GM23338 (cell line): ENCODE measurements at regions not wholly inside any gene's neighbourhood (a gene's known extent, or its start where the extent isn't known, plus 50 kb on each side); places are given as distances from the start of the nearest gene placed in this dataset.

Source experiments
- ATAC-seq: fragments of 200-7000 bp; cut with Tn5 transposase; 3 replicates; pipeline ENCODE4 v1.9.1; 2020
- DNase-seq: peaks from one replicate; pipeline ENCODE4 v3.0.0-alpha.2; 2015; ENCODE audit warnings: low spot score
- H2AFZ ChIP-seq: fragments of 200-600 bp; sonication (generic); 2 replicates; pipeline ENCODE4 v1.8.0; 2016; ENCODE audit warnings: antibody characterized with exemption, mild to moderate bottlenecking, moderate library complexity
- H3F3A ChIP-seq: fragments of 200-600 bp; sonication (generic); replicated peaks from 2 replicates; pipeline ENCODE4 v1.8.0; 2017; ENCODE audit warnings: antibody characterized with exemption, mixed run types, low read depth
- H3K27ac ChIP-seq: fragments of 200-600 bp; sonication (generic); 2 replicates; pipeline ENCODE4 v1.6.1; 2016; ENCODE audit warnings: low read depth
- H3K27me3 ChIP-seq: fragments of 200-600 bp; sonication (generic); 2 replicates; pipeline ENCODE4 v1.8.0; 2016; ENCODE audit warnings: mild to moderate bottlenecking, mixed run types, moderate library complexity; ENCODE audit not compliant: insufficient read depth
- H3K36me3 ChIP-seq: fragments of 200-600 bp; sonication (generic); 2 replicates; pipeline ENCODE4 v1.8.0; 2016; ENCODE audit warnings: mild to moderate bottlenecking; ENCODE audit not compliant: insufficient read depth
- H3K4me1 ChIP-seq: fragments of 200-600 bp; sonication (generic); 2 replicates; pipeline ENCODE4 v1.8.0; 2016; ENCODE audit warnings: mild to moderate bottlenecking, moderate library complexity; ENCODE audit not compliant: insufficient read depth
- H3K4me2 ChIP-seq: fragments of 200-600 bp; sonication (generic); 2 replicates; pipeline ENCODE4 v1.7.1; 2017; ENCODE audit warnings: mixed run types
- H3K4me3 ChIP-seq: fragments of 200-600 bp; sonication (generic); 2 replicates; pipeline ENCODE4 v1.6.1; 2016; ENCODE audit warnings: mixed run types
- H3K79me2 ChIP-seq: fragments of 200-600 bp; sonication (generic); replicated peaks from 2 replicates; pipeline ENCODE4 v1.8.0; 2017; ENCODE audit warnings: mild to moderate bottlenecking; ENCODE audit not compliant: insufficient read depth
- H3K9me2 ChIP-seq: fragments of 200-600 bp; sonication (generic); 2 replicates; pipeline ENCODE4 v1.8.0; 2017; ENCODE audit not compliant: insufficient read depth
- H4K20me1 ChIP-seq: fragments of 200-600 bp; sonication (generic); replicated peaks from 2 replicates; pipeline ENCODE4 v1.8.0; 2017; ENCODE audit warnings: mild to moderate bottlenecking; ENCODE audit not compliant: insufficient read depth
- H3K27ac Mint-ChIP-seq: 2 replicates; pipeline ENCODE4 v1.8.0; 2020; ENCODE audit warnings: inconsistent platforms, mild to moderate bottlenecking, moderate library complexity, mixed read lengths
- H3K27me3 Mint-ChIP-seq: 3 replicates; pipeline ENCODE4 v1.8.0; 2022; ENCODE audit warnings: low read depth, mild to moderate bottlenecking, moderate library complexity, mixed read lengths, inconsistent platforms; ENCODE audit not compliant: insufficient read depth, poor library complexity
- H3K36me3 Mint-ChIP-seq: 3 replicates; pipeline ENCODE4 v1.8.0; 2021; ENCODE audit warnings: low read depth, mild to moderate bottlenecking, inconsistent platforms, moderate library complexity, mixed read lengths
- H3K4me1 Mint-ChIP-seq: 3 replicates; pipeline ENCODE4 v1.8.0; 2020; ENCODE audit warnings: mild to moderate bottlenecking, inconsistent platforms, mixed read lengths
- H3K4me3 Mint-ChIP-seq: 3 replicates; pipeline ENCODE4 v1.8.0; 2021; ENCODE audit warnings: moderate library complexity, mild to moderate bottlenecking, inconsistent platforms, mixed read lengths
- H3K9me3 Mint-ChIP-seq: 3 replicates; pipeline ENCODE4 v1.8.0; 2020; ENCODE audit warnings: moderate library complexity, mild to moderate bottlenecking, inconsistent platforms, mixed read lengths
- EZH2phosphoT487 ChIP-seq: fragments of 200-600 bp; sonication (generic); IDR thresholded peaks from one replicate; pipeline ENCODE4 v1.8.1; 2018; ENCODE audit warnings: antibody characterized with exemption; ENCODE audit not compliant: unreplicated experiment
- JUNB ChIP-seq: IDR thresholded peaks from one replicate; pipeline ENCODE4 v1.6.1; 2016; ENCODE audit warnings: antibody characterized with exemption; ENCODE audit not compliant: unreplicated experiment
- NANOG ChIP-seq: IDR thresholded peaks from 2 replicates; pipeline ENCODE4 v1.6.1; 2016; ENCODE audit warnings: antibody characterized with exemption, borderline replicate concordance
- STAT1 ChIP-seq: IDR thresholded peaks from one replicate; pipeline ENCODE4 v1.6.1; 2016; ENCODE audit warnings: antibody characterized with exemption; ENCODE audit not compliant: unreplicated experiment
- ZNF114 ChIP-seq: fragments of 250-450 bp; sonication (Bioruptor Pico); IDR thresholded peaks from 2 replicates; pipeline ENCODE4 v1.5.0; 2020; ENCODE audit warnings: mild to moderate bottlenecking, moderate library complexity
- TF ChIP-seq, protein P1 (sequence below), 2 experiments: fragments of 200-600 bp in 1 of 2; sonication (generic) in 1 of 2; conservative IDR thresholded peaks; 2 replicates each; pipeline versions ENCODE4 v1.5.1 to v1.6.1; 2016 to 2017; ENCODE audit warnings: antibody characterized with exemption in 2 of 2, low read depth in 2 of 2, mild to moderate bottlenecking in 2 of 2, moderate library complexity in 1 of 2
- TF ChIP-seq, protein P2 (sequence below): IDR thresholded peaks from 2 replicates; pipeline ENCODE4 v1.6.1; 2016; ENCODE audit warnings: antibody characterized with exemption

DNA sequence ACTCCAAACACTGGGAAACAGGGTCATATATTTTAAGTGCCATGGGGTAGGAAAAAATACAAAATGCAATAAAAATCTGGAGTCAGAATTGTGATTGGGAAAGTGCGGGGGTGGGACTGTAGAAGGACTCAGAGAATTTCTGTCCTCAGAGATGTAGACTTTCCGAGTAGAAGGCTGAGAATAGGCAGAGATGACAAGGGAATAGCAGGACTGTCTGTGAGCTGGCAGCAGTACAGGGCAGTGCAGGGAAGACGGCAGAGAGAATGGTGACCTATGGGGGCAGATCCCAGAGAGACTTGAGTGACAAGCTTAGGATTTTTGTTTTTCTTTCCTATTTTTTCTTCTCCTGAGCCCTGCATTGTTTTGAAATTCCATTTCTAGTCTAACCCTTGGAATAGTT lies 127.6 kb downstream of the SLC16A9 start:
- Mint-ChIP-seq H3K27me3 (no peaks in the 10 kb centered on the region), H3K4me1 (no peaks in the 10 kb centered on the region), H3K4me3 (no peak overlapping the region), H3K9me3 (no peaks in the 10 kb centered on the region), H3K36me3 (no peaks in the 10 kb centered on the region), H3K27ac (no peak overlapping the region)
- DNase-seq (no peak), ATAC-seq (no peak)
- H3K4me2 ChIP-seq, result no peak overlapping the region
- no peaks in the 10 kb centered on the region for H3F3A ChIP-seq
- H2AFZ ChIP-seq, result no peak overlapping the region
- no peaks in the 10 kb centered on the region for H3K4me1 ChIP-seq
- no peak for TF ChIP-seq ZNF114 (CRISPR knock-in tag)
- no peak for TF ChIP-seq JUNB
- H3K36me3 ChIP-seq, result no peaks in the 10 kb centered on the region
- H4K20me1 ChIP-seq, result no peaks in the 10 kb centered on the region
- no peaks in the 10 kb centered on the region for H3K79me2 ChIP-seq
- H3K4me3 ChIP-seq, result no peak overlapping the region
- no peaks in the 10 kb centered on the region for H3K27me3 ChIP-seq
- no peaks in the 10 kb centered on the region for H3K9me2 ChIP-seq
- H3K27ac ChIP-seq, result no peak overlapping the region

DNA sequence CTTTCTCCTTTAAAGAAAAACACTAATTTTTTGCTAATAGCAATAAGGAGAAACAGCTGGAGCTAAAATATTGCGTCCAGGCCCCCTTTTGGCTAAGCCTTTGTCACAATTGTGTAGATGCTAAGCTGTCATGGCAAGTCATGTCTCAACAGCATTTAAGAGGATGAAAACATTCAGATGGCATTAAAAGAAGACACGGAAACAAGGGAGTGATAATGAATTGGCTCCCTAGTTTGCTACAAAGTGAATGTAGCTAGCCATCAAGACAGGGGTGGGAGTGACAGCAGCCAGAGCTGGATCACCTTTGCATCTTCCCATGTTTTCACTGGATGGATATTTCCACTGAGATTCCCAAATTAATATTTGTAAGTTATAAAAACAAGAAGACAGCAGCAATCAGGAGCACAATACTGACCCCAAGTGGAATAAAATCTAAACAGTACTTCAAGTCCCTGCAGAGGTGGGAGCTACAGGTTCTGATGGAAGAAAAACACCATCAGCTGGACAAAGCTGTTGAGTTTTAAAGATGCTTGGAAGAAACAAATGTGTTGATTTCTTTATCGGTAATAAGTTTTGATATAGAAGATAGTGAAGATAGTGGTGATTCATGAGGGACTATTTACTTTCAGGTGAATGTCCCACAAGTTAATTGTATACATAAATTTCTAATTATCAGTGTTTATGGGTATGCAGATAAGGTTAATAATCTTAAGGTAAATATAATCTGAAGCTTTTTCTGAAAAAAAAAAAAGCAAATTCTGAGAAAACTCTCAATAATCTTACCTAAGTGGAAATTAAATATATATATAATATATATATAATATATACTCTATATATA lies 129.4 kb downstream of the SLC16A9 start:
- H3K27ac Mint-ChIP-seq, result no peak overlapping the region
- DNase-seq (peak; percentile 60), ATAC-seq (peak; percentile 36; the same call in 2 of the 3 replicates)
- H3K4me2 ChIP-seq, result no peak overlapping the region
- no peak overlapping the region for H2AFZ ChIP-seq
- H3K4me1 Mint-ChIP-seq, result peaks cover 4% of the 10 kb centered on the region; the same call in 2 of the 3 replicates
- no peak overlapping the region for H3K27ac ChIP-seq
- no peaks in the 10 kb centered on the region for H3F3A ChIP-seq
- no peaks in the 10 kb centered on the region for H3K36me3 ChIP-seq
- H4K20me1 ChIP-seq, result no peaks in the 10 kb centered on the region
- no peaks in the 10 kb centered on the region for H3K9me2 ChIP-seq
- no peaks in the 10 kb centered on the region for H3K27me3 ChIP-seq
- no peak overlapping the region for H3K4me3 Mint-ChIP-seq
- TF ChIP-seq EZH2phosphoT487 (no peak), JUNB (no peak)
- TF ChIP-seq, protein P1, sequence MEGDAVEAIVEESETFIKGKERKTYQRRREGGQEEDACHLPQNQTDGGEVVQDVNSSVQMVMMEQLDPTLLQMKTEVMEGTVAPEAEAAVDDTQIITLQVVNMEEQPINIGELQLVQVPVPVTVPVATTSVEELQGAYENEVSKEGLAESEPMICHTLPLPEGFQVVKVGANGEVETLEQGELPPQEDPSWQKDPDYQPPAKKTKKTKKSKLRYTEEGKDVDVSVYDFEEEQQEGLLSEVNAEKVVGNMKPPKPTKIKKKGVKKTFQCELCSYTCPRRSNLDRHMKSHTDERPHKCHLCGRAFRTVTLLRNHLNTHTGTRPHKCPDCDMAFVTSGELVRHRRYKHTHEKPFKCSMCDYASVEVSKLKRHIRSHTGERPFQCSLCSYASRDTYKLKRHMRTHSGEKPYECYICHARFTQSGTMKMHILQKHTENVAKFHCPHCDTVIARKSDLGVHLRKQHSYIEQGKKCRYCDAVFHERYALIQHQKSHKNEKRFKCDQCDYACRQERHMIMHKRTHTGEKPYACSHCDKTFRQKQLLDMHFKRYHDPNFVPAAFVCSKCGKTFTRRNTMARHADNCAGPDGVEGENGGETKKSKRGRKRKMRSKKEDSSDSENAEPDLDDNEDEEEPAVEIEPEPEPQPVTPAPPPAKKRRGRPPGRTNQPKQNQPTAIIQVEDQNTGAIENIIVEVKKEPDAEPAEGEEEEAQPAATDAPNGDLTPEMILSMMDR (conservative IDR thresholded peaks at IDR 0.05; ENCODE audit: low read depth in 2 of 2), result peak; percentile 67 to 69
- H3K27me3 Mint-ChIP-seq, result no peaks in the 10 kb centered on the region
- no peaks in the 10 kb centered on the region for H3K36me3 Mint-ChIP-seq
- H3K79me2 ChIP-seq, result no peaks in the 10 kb centered on the region
- no peaks in the 10 kb centered on the region for H3K9me3 Mint-ChIP-seq
- H3K4me1 ChIP-seq, result no peaks in the 10 kb centered on the region
- no peak overlapping the region for H3K4me3 ChIP-seq

DNA sequence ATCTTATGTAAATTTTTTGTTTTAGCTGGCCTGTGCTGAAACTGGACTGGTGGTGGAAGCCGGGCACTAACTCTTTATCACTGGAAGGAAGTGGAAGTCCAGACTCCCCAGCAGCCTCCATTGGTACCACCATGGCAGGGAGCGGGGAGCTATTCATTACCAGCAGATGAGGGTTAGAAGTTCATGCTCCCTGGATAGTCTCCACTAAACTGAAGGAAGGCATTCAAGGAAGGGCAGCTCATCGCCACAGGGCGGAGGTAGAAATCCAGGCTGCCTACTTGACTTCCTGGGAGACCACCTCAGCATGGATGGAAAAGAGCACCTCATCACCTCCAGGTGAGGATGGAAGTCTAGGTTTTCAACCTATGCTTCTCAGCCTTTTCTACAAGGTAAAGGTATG lies 130.9 kb downstream of the SLC16A9 start:
- Mint-ChIP-seq H3K4me1 (peaks cover 8% of the 10 kb centered on the region; the same call in 2 of the 3 replicates), H3K4me3 (no peak overlapping the region), H3K36me3 (no peaks in the 10 kb centered on the region), H3K9me3 (no peaks in the 10 kb centered on the region), H3K27ac (no peak overlapping the region), H3K27me3 (peaks cover under 1% of the 10 kb centered on the region)
- Histone ChIP-seq H4K20me1 (no peaks in the 10 kb centered on the region), H3K4me2 (no peak overlapping the region), H2AFZ (no peak overlapping the region), H3K4me1 (no peaks in the 10 kb centered on the region), H3K79me2 (no peaks in the 10 kb centered on the region), H3F3A (no peaks in the 10 kb centered on the region), H3K9me2 (no peaks in the 10 kb centered on the region), H3K4me3 (no peak overlapping the region), H3K36me3 (no peaks in the 10 kb centered on the region), H3K27ac (no peak overlapping the region), H3K27me3 (no peaks in the 10 kb centered on the region)
- no peak for TF ChIP-seq JUNB
- TF ChIP-seq, protein P1 (conservative IDR thresholded peaks at IDR 0.05; ENCODE audit: low read depth in 2 of 2), result 0 out of 4 replicates have a peak, but pooled peaks of 1 of the 2 experiments have one; percentile 1
- no peak for TF ChIP-seq NANOG
- TF ChIP-seq, protein P2, sequence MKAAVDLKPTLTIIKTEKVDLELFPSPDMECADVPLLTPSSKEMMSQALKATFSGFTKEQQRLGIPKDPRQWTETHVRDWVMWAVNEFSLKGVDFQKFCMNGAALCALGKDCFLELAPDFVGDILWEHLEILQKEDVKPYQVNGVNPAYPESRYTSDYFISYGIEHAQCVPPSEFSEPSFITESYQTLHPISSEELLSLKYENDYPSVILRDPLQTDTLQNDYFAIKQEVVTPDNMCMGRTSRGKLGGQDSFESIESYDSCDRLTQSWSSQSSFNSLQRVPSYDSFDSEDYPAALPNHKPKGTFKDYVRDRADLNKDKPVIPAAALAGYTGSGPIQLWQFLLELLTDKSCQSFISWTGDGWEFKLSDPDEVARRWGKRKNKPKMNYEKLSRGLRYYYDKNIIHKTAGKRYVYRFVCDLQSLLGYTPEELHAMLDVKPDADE, result no peak
- no peak for TF ChIP-seq STAT1
- no peak for DNase-seq
- ATAC-seq, result no peak
